ENCODE measurements at regions not wholly inside any gene's neighbourhood (a gene's known extent, or its start where the extent isn't known, plus 50 kb on each side); places are given as distances from the start of the nearest gene placed in this dataset.

DNA sequence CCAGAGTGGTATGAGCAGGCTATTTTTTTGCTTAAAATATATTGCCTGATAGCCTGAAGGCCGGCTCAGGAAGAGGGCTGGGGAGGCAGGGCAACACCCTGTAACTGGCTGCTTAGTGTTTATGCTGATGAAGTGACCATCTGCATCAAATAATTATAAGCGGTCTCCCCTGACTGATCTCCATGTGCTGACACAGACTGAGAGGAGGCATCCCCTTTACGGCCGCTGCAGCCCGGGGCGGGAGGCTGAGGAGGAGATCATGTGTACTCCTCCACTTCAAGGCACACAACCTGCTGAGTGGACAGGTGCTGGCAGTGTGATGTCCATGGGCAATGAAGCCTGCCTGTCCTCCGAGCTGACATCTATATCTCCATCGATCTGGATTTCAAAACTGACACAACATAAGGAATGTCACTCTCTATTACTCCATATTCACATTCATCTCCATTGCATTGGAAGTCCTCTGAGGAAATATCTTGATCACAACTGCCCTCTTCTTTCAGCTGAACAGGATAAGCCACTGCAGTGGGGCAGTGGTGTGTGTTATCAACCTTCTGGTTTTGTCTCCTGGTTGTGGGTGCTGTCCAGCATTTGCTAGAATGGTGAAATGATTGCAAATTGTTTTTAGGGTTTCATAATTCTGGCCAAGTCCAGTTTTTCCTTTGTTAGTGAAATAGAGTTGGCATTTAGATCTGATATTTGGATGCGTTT is 143.5 kb downstream of the AQP4 start:
- TF ChIP-seq POLR2A (IDR thresholded peaks at IDR 0.05) (no peak), POLR2AphosphoS5 (IDR thresholded peaks at IDR 0.05) (no peak)
- TF ChIP-seq, protein P1, sequence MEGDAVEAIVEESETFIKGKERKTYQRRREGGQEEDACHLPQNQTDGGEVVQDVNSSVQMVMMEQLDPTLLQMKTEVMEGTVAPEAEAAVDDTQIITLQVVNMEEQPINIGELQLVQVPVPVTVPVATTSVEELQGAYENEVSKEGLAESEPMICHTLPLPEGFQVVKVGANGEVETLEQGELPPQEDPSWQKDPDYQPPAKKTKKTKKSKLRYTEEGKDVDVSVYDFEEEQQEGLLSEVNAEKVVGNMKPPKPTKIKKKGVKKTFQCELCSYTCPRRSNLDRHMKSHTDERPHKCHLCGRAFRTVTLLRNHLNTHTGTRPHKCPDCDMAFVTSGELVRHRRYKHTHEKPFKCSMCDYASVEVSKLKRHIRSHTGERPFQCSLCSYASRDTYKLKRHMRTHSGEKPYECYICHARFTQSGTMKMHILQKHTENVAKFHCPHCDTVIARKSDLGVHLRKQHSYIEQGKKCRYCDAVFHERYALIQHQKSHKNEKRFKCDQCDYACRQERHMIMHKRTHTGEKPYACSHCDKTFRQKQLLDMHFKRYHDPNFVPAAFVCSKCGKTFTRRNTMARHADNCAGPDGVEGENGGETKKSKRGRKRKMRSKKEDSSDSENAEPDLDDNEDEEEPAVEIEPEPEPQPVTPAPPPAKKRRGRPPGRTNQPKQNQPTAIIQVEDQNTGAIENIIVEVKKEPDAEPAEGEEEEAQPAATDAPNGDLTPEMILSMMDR (IDR thresholded peaks at IDR 0.05): no peak
